GM18520 (cell line): ENCODE measurements at regions not wholly inside any gene's neighbourhood (a gene's known extent, or its start where the extent isn't known, plus 50 kb on each side); places are given as distances from the start of the nearest gene placed in this dataset.
"Not testable (repeated sequence)": the region's sequence is repeated elsewhere in the genome, so short reads cannot be mapped to it uniquely, and the experiment has no call there.

Experiments
- ATAC-seq: cut with Tn5 transposase; IDR thresholded peaks from one replicate; pipeline ENCODE4 v1.9.1; 2021; ENCODE audit not compliant: unreplicated experiment

DNA sequence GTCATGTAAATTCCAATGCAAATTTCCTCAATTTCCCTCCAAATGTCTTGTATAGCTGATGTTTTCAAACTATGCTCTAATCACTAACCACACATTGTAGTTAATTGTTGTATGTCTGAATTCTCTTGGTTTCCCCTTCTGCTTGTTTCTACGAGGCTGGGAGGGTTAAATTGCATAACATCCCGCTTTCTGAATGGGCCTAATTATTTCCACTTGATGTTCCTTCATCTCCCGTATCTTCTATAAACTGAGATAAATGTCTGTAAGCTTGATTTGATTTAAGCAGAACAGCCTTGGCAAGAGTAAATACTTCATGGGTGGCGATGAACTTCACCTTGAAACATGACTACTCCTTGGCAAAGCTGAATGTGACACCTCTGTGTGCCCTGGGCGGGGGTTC, 72.2 kb downstream of the SERINC2 start:
- ATAC-seq: no peak

DNA sequence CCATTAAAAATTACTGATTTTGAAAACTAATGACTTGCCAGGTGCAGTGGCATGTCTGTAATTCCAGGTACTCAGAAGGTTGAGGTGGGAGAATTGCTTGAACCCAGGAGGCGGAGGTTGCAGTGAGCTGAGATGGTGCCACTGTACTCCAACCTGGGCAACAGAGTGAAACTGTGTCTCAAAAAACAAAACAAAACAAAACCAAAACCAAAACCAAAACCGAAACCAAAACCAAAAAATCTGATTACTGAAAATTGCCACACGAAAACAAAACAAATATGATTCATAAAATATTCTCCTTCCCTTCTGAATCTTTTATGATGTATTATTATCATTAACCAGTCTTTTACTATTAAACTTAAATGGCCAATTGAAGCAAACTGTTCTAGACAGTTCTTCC, 74.1 kb downstream of the SERINC2 start:
- no peak for ATAC-seq

DNA sequence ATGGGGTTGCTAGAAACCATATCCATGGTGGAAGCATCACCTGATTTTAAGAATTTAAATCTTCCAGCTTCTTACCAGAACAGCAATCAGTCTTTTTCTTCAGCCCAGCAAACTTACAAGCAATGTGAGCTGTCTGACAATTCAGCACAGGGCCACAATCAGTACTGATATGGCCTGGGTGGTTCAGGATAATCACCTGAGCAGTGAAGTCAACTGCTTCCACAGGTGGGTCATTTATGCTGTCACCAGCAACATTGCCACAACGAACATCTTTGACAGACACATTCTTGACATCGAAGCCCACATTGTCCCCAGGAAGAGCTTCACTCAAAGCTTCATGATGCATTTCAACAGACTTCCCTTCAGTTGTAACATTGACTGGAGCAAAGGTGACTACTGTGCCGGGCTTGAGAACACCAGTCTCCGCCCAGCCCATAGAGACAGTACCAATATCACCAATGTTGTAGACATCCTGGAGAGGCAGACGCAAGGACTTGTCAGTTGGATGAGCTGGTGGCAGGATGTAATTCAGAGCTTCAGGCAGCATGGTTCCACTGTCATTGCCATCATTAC, 74.8 kb downstream of the SERINC2 start:
- ATAC-seq: no peak

DNA sequence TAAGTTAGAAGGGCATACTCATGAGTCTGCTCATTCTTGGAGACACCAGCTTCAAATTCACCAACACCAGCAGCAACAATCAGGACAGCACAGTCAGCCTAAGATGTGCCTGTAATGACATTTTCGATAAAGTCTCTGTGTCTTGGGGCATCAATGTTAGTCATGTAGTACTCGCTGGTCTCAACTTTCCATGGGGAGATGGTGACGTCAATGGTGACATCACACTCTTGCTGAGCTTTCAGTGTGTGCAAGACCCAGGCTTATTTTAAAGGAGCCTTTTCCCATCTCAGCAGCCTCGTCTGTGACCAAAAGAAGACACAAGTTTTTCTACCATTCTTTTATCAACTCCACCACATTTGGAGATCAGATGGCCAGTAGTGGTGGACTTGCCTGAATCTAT, 75.5 kb downstream of the SERINC2 start:
- no peak for ATAC-seq

DNA sequence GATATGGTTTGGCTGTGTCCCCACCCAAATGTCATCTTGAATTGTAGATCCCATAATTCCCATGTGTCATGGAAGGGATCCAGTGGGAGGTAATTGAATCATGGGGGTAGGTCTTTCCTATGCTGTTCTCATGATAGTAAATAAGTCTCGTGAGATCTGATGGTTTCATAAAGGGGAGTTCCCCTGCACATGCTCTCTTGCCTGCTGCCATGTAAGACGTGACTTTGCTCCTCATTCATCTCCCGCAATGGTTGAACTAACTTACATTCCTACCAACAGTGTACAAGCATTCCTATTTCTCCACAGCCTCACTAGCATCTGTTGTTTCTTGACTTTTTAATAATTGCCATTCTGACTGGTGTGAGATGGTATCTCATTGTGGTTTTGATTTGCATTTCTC, 76.6 kb downstream of the SERINC2 start:
- ATAC-seq: not testable (repeated sequence)

DNA sequence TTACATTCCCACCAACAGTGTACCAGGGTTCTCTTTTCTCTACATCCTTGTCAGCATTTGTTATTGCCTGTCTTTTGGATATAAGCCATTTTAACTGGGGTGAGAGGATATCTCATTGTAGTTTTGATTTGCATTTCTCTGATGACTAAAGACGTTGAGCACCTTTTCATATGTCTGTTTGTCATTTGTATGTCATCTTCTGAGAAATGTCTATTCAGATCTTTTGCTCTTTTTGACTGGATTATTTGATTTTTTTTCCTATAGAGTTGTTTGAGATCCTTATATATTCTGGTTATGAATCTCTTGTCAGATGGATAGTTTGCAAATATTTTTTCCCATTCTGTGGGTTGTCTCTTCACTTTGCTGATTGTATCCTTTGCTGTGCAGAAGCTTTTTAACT, 77.6 kb downstream of the SERINC2 start:
- not testable (repeated sequence) for ATAC-seq

- not testable (repeated sequence) for ATAC-seq
These were observed 81.0 kb upstream of the TINAGL1 start for GRCh38 chr1:31495351-31495750.

- ATAC-seq: not testable (repeated sequence)
These were observed 80.5 kb upstream of the TINAGL1 start for GRCh38 chr1:31495770-31496169.

DNA sequence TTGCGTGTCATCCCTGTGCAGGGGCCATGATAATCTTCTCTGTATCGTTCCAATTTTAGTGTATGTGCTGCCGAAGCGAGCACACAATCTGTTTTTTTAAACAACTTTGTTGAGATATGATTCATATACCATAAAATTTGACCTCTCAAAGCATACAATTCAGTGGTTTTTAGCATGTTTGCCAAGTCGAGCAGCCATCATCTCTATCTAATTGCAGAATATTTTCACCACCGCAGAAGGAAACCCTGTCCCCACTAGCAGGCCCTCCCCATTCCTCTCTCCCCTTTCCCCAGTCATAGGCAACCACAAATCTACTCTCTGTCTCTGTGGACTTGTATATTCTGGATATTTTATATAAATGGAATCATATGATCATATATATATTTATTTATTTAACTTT, 78.7 kb upstream of the TINAGL1 start:
- ATAC-seq: no peak

DNA sequence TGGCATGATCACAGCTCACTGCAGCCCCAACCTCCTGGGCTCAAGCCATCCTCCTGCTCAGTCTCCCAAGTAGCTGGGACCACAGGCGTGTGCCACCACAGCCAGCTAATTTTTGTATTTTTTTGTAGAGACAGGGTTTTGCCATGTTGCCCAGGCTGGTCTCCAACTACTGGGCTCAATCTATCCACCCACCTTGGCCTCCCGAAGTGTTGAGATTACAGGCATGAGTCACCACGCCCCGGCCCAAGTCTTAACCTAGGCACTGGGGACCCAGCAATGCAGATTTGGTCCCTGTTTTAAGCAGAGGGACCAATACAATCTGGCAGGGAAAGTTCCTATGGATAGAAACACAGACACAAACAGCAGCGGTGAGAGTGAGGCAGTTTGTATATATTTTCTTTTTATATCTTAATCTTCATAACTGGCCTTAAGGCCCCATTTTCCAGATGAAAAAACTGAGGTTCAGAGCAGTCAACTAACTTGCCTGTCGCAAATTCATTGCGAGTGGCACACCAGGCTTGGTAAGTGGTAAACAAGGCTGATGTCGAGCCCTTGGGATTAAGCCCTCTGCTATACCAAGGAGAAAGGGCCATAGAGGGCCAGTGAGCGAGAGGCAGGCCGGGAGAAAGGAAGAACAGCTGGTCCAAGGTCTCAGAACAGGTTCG, 77.8 kb upstream of the TINAGL1 start:
- ATAC-seq: no peak

GRCh38 chr1:31501505-31501904, 74.8 kb upstream of the TINAGL1 start:
- ATAC-seq: no peak

- ATAC-seq: no peak
These were observed 74.1 kb upstream of the TINAGL1 start for GRCh38 chr1:31502253-31502652.

DNA sequence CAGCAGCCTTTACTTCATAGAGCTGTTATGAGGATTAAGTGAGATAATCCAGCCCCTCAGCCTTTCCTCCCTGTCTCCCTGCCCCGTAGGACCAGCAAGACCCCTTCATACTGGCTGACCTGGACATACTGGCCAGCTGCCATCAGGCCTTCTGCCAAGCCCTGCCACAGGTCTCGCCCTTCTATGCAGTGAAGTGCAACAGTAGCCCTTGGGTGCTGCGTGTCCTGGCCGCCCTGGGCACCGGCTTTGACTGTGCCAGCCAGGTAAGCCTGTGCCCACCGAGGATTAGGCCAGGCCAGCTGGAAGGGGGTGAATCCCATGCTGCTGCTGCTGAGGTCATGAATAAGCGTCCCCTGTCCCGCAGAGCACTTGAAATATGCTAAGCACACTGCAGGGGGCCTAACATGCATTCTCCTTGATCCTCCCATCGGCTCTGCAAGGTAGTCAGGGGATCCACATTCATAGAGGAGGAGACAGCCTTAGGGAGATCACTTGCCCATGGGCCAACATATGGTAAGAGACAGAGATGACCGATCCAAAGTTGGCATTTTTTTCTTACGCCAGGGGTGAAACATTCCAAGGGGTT, 73.3 kb upstream of the TINAGL1 start:
- no peak for ATAC-seq

DNA sequence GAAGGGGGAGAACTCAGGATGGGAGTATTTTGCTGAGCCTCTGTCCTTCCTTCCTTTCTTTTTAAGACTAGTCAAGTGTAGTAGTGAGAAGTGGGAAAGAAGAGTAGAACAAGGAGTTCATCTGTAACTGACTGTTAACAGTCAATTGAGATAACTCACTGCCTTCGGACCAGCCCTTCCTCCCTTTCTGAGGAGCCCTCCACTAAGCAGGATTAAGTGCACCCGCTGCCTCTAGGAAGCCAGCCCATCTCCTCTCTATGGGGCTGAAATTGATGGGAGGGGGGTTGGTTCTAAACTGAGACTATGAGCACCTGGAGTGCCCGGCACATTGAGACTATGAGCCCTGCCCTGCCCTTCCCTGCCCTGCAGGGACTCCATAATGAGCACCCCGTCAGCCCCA, 72.7 kb upstream of the TINAGL1 start:
- ATAC-seq: no peak

- ATAC-seq: no peak
These were observed 72.3 kb upstream of the TINAGL1 start for GRCh38 chr1:31504001-31504400.

DNA sequence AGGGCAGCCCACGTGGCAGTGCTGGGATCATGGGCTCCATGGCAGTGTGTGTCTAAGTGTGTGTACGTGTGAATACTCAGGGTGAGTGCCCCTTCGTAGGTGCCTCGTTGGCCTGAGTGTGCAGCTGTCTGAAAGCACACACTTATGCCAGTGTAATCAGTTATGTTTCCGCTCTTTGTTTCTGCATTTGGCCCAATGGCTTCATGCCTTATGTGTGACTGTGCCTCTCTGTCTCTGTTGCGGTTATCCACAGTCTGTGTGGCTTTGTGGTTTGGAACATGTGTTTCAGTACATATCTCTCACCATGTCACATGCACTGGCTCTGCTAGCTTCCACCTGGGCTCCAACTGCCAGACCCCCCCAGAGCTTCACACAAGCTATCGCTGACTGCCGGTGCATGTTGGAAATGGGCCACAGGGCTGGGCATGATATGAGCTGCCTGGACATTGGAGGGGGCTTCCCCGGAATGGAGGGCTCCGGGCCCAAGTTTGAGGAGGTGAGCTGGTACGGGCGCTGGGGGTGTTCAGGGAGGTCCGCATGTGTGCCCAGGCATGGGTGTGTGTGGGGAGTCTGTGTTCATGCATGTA, 70.3 kb upstream of the TINAGL1 start:
- ATAC-seq: peak; percentile 55

DNA sequence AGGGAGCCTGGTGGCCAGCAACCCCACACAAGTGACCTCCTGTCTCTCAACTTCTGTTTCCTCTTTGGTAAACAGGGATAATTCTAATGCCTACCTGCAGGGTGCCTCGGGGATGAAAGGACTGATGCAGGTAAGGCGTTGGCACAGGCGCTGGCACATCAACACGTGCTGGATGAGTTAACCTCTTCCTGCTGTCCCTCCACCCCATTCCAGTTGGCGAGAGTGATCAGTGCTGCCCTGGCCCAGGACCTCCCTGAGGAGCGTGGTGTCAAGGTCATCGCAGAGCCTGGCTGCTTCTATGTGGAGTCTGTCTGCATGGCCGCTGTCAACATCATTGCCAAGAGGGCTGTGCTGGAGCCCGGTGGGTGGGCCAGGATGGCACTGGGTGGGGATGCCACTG, 69.1 kb upstream of the TINAGL1 start:
- ATAC-seq: no peak

DNA sequence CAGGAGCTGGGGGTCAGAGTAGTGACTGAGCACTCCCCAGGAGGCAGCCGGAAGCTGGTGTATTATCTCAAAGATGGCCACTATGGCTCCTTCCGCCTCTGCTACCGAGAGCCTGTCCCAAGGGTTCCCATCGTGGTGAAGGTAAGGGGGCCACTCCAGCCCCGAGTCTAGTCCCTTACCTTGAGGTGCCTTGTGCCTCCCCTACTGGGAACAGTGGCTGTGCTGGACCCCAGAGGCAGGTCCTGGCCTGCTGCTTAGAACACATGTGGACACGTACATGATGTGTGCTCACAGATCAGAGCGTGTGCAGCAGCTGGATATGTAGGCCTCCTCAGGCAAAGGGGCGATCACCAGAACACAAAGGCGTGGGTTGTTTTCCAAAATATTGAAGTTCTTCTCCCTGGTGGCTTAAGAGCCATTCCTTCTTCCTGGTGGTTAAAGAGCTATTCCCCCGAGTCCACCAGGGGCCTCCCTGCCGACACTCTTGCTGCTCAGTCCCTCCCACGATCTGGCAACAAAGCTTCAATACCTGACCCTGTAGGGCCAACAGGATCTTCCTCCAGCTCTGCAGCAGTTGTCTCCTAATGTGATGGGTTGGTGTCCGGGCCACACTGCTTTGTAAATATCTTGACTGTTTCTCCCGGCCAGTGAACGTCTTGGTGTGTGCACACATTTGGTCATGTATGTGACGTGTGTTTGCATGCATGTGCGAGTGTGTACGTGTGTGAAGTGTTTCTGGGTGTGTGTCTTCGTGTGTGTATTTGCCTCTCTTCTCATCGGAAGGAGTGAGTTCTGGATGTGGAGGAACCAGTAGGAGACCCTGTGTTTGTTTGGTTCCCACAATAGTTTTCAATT, 68.4 kb upstream of the TINAGL1 start:
- no peak for ATAC-seq

- ATAC-seq: peak; percentile 36
These were observed 66.9 kb upstream of the TINAGL1 start for GRCh38 chr1:31509124-31510072.

- no peak for ATAC-seq
These were observed 66.0 kb upstream of the TINAGL1 start for GRCh38 chr1:31510304-31510703.
